Left kidney (tissue), 1 donor: ENCODE measurements at regions not wholly inside any gene's neighbourhood (a gene's known extent, or its start where the extent isn't known, plus 50 kb on each side); places are given as distances from the start of the nearest gene placed in this dataset.
"Not testable (repeated sequence)": the region's sequence is repeated elsewhere in the genome, so short reads cannot be mapped to it uniquely, and the experiment has no call there.

Source experiments
- DNase-seq: peaks from one replicate; pipeline ENCODE4 v3.0.0-alpha.2; 2013

- DNase-seq, result not testable (repeated sequence)
These were observed 94.4 kb upstream of the GAS1 start for GRCh38 chr9:87041553-87042235.

GRCh38 chr9:87049929-87050608 is 102.8 kb upstream of the GAS1 start:
- DNase-seq, result not testable (repeated sequence)

- DNase-seq, result no peak
These were observed 107.8 kb upstream of the GAS1 start for GRCh38 chr9:87054999-87055686.

GRCh38 chr9:87059772-87060171 is 112.5 kb upstream of the GAS1 start:
- DNase-seq, result no peak

GRCh38 chr9:87062746-87063145 is 115.4 kb upstream of the GAS1 start:
- DNase-seq, result no peak

GRCh38 chr9:87063246-87063645 is 115.9 kb upstream of the GAS1 start:
- no peak for DNase-seq

- no peak for DNase-seq
These were observed 116.6 kb upstream of the GAS1 start for GRCh38 chr9:87063871-87064270.

- no peak for DNase-seq
These were observed 117.0 kb upstream of the GAS1 start for GRCh38 chr9:87064311-87064710.

GRCh38 chr9:87065981-87066380 is 118.7 kb upstream of the GAS1 start:
- no peak for DNase-seq

- DNase-seq, result no peak
These were observed 120.1 kb upstream of the GAS1 start for GRCh38 chr9:87067426-87067825.

- no peak for DNase-seq
These were observed 121.0 kb upstream of the GAS1 start for GRCh38 chr9:87068177-87068840.

GRCh38 chr9:87069690-87070089 is 122.4 kb upstream of the GAS1 start:
- DNase-seq, result no peak

- no peak for DNase-seq
These were observed 123.0 kb upstream of the GAS1 start for GRCh38 chr9:87070336-87070735.

- DNase-seq, result no peak
These were observed 124.2 kb upstream of the GAS1 start for GRCh38 chr9:87071473-87071872.

GRCh38 chr9:87073692-87074091 is 126.4 kb upstream of the GAS1 start:
- DNase-seq, result no peak

GRCh38 chr9:87075537-87075936 is 128.2 kb upstream of the GAS1 start:
- DNase-seq, result no peak

GRCh38 chr9:87076825-87077224 is 129.5 kb upstream of the GAS1 start:
- no peak for DNase-seq

- DNase-seq, result no peak
These were observed 130.7 kb upstream of the GAS1 start for GRCh38 chr9:87077986-87078385.

- peak; percentile 27 for DNase-seq
These were observed 133.4 kb upstream of the GAS1 start for GRCh38 chr9:87080512-87081264.

GRCh38 chr9:87081503-87081902 is 134.2 kb upstream of the GAS1 start:
- DNase-seq, result no peak

GRCh38 chr9:87083986-87084385 is 136.7 kb upstream of the GAS1 start:
- no peak for DNase-seq

GRCh38 chr9:87084407-87084806 is 137.1 kb upstream of the GAS1 start:
- DNase-seq, result no peak
